ENCODE measurements at regions not wholly inside any gene's neighbourhood (a gene's known extent, or its start where the extent isn't known, plus 50 kb on each side); places are given as distances from the start of the nearest gene placed in this dataset.

- Mint-ChIP-seq H3K4me1 (peaks cover 57% of the 10 kb centered on the region), H3K9me3 (peaks cover 3% of the 10 kb centered on the region), H3K4me3 (no peak overlapping the region), H3K27me3 (no peaks in the 10 kb centered on the region), H3K27ac (no peak overlapping the region), H3K36me3 (ENCODE audit: low read depth) (no peaks in the 10 kb centered on the region)
- intact Hi-C loops (cut with micrococcal nuclease), result loop anchor here (5.0 kb wide), 3 partner anchors 37 to 477 kb away; no protein-coding TSS in a partner anchor
- no peak for DNase-seq
These were observed 481.0 kb downstream of the FOXO1 start for GRCh38 chr13:40185414-40185813.

GRCh38 chr13:40186041-40186440, 480.4 kb downstream of the FOXO1 start:
- H3K36me3 Mint-ChIP-seq (ENCODE audit: low read depth), result no peaks in the 10 kb centered on the region
- H3K27me3 Mint-ChIP-seq, result no peaks in the 10 kb centered on the region
- DNase-seq, result no peak
- H3K4me1 Mint-ChIP-seq, result peaks cover 63% of the 10 kb centered on the region
- intact Hi-C loops (cut with micrococcal nuclease), result loop anchor here (2.0 to 5.0 kb wide), 4 partner anchors 36 to 476 kb away; no protein-coding TSS in a partner anchor
- H3K27ac Mint-ChIP-seq, result peak overlapping the region; percentile 59
- peaks cover 3% of the 10 kb centered on the region for H3K9me3 Mint-ChIP-seq
- peak overlapping the region; percentile 64 for H3K4me3 Mint-ChIP-seq

- Mint-ChIP-seq H3K27me3 (no peaks in the 10 kb centered on the region), H3K27ac (peak overlapping the region; percentile 78), H3K4me3 (peak overlapping the region; percentile 83), H3K9me3 (peaks cover 3% of the 10 kb centered on the region), H3K4me1 (peaks cover 67% of the 10 kb centered on the region), H3K36me3 (ENCODE audit: low read depth) (no peaks in the 10 kb centered on the region)
- DNase-seq, result no peak
- intact Hi-C loops (cut with micrococcal nuclease), result loop anchor here (2.0 to 5.0 kb wide), 4 partner anchors 36 to 476 kb away; no protein-coding TSS in a partner anchor
These were observed 479.7 kb downstream of the FOXO1 start for GRCh38 chr13:40186626-40187323.

GRCh38 chr13:40187324-40187795, 479.1 kb downstream of the FOXO1 start:
- H3K4me3 Mint-ChIP-seq, result peak overlapping the region; percentile 83
- peaks cover 73% of the 10 kb centered on the region for H3K4me1 Mint-ChIP-seq
- no peaks in the 10 kb centered on the region for H3K27me3 Mint-ChIP-seq
- H3K9me3 Mint-ChIP-seq, result peaks cover 3% of the 10 kb centered on the region
- peak overlapping the region; percentile 92 for H3K27ac Mint-ChIP-seq
- H3K36me3 Mint-ChIP-seq (ENCODE audit: low read depth), result no peaks in the 10 kb centered on the region
- intact Hi-C loops (cut with micrococcal nuclease), result loop anchor here (2.0 to 5.0 kb wide), 4 partner anchors 35 to 475 kb away; no protein-coding TSS in a partner anchor
- DNase-seq, result peak; percentile 92

- H3K4me1 Mint-ChIP-seq, result peaks cover 70% of the 10 kb centered on the region
- no peaks in the 10 kb centered on the region for H3K36me3 Mint-ChIP-seq (ENCODE audit: low read depth)
- peak overlapping the region; percentile 83 for H3K4me3 Mint-ChIP-seq
- peak overlapping the region; percentile 92 for H3K27ac Mint-ChIP-seq
- peaks cover 3% of the 10 kb centered on the region for H3K9me3 Mint-ChIP-seq
- DNase-seq, result peak; percentile 88
- intact Hi-C loops (cut with micrococcal nuclease), result loop anchor here (2.0 to 5.0 kb wide), 5 partner anchors 34 to 474 kb away; no protein-coding TSS in a partner anchor
- no peaks in the 10 kb centered on the region for H3K27me3 Mint-ChIP-seq
These were observed 478.4 kb downstream of the FOXO1 start for GRCh38 chr13:40187841-40188591.

- Mint-ChIP-seq H3K36me3 (ENCODE audit: low read depth) (no peaks in the 10 kb centered on the region), H3K9me3 (peaks cover 3% of the 10 kb centered on the region), H3K27me3 (no peaks in the 10 kb centered on the region), H3K27ac (peak overlapping the region; percentile 92), H3K4me1 (peaks cover 70% of the 10 kb centered on the region), H3K4me3 (peak overlapping the region; percentile 83)
- peak; percentile 81 for DNase-seq
- intact Hi-C loops (cut with micrococcal nuclease), result loop anchor here (1.0 to 5.0 kb wide), 6 partner anchors 33 to 473 kb away; no protein-coding TSS in a partner anchor
These were observed 477.0 kb downstream of the FOXO1 start for GRCh38 chr13:40189426-40189825.

- Mint-ChIP-seq H3K27me3 (no peaks in the 10 kb centered on the region), H3K4me3 (peak overlapping the region; percentile 83), H3K9me3 (peaks cover 3% of the 10 kb centered on the region), H3K36me3 (ENCODE audit: low read depth) (no peaks in the 10 kb centered on the region), H3K4me1 (peaks cover 69% of the 10 kb centered on the region), H3K27ac (peak overlapping the region; percentile 92)
- intact Hi-C loops (cut with micrococcal nuclease), result loop anchor here (1.0 to 5.0 kb wide), 8 partner anchors 17 to 472 kb away; no protein-coding TSS in a partner anchor
- no peak for DNase-seq
These were observed 476.4 kb downstream of the FOXO1 start for GRCh38 chr13:40189898-40190630.

- intact Hi-C loops (cut with micrococcal nuclease), result loop anchor here (2.0 to 5.0 kb wide), 2 partner anchors 16 to 123 kb away; no protein-coding TSS in a partner anchor
- peak overlapping the region; percentile 83 for H3K4me3 Mint-ChIP-seq
- peak overlapping the region; percentile 92 for H3K27ac Mint-ChIP-seq
- H3K27me3 Mint-ChIP-seq, result no peaks in the 10 kb centered on the region
- DNase-seq, result peak; percentile 90
- no peaks in the 10 kb centered on the region for H3K36me3 Mint-ChIP-seq (ENCODE audit: low read depth)
- H3K4me1 Mint-ChIP-seq, result peaks cover 64% of the 10 kb centered on the region
- no peaks in the 10 kb centered on the region for H3K9me3 Mint-ChIP-seq
These were observed 475.8 kb downstream of the FOXO1 start for GRCh38 chr13:40190641-40191100.

GRCh38 chr13:40191186-40191980, 475.1 kb downstream of the FOXO1 start:
- Mint-ChIP-seq H3K4me1 (peaks cover 58% of the 10 kb centered on the region), H3K4me3 (peak overlapping the region; percentile 14), H3K36me3 (ENCODE audit: low read depth) (no peaks in the 10 kb centered on the region), H3K9me3 (peaks cover 5% of the 10 kb centered on the region), H3K27ac (peak overlapping the region; percentile 92), H3K27me3 (no peaks in the 10 kb centered on the region)
- intact Hi-C loops (cut with micrococcal nuclease), result loop anchor here (2.0 to 5.0 kb wide), 2 partner anchors 15 to 124 kb away; no protein-coding TSS in a partner anchor
- DNase-seq, result no peak

GRCh38 chr13:40192452-40192851, 474.0 kb downstream of the FOXO1 start:
- Mint-ChIP-seq H3K4me3 (no peak overlapping the region), H3K9me3 (peaks cover 5% of the 10 kb centered on the region), H3K27ac (no peak overlapping the region), H3K36me3 (ENCODE audit: low read depth) (no peaks in the 10 kb centered on the region), H3K27me3 (no peaks in the 10 kb centered on the region), H3K4me1 (peaks cover 49% of the 10 kb centered on the region)
- intact Hi-C loops (cut with micrococcal nuclease), result loop anchor here (5.0 kb wide), 1 partner anchor 125 kb away; no protein-coding TSS in a partner anchor
- DNase-seq, result no peak

GRCh38 chr13:40192858-40193257, 473.6 kb downstream of the FOXO1 start:
- no peaks in the 10 kb centered on the region for H3K36me3 Mint-ChIP-seq (ENCODE audit: low read depth)
- H3K27ac Mint-ChIP-seq, result no peak overlapping the region
- peaks cover 5% of the 10 kb centered on the region for H3K9me3 Mint-ChIP-seq
- intact Hi-C loops (cut with micrococcal nuclease), result loop anchor here (5.0 kb wide), 1 partner anchor 126 kb away; no protein-coding TSS in a partner anchor
- no peak overlapping the region for H3K4me3 Mint-ChIP-seq
- no peak for DNase-seq
- no peaks in the 10 kb centered on the region for H3K27me3 Mint-ChIP-seq
- peaks cover 45% of the 10 kb centered on the region for H3K4me1 Mint-ChIP-seq

All from activated CD4-positive, alpha-beta T cell treated with anti-CD3 and anti-CD28 coated beads, Interleukin-2, amount 10 ng/mL, durations not matched to agents 24 days and 14 days (primary cell).